ENCODE measurements at regions not wholly inside any gene's neighbourhood (a gene's known extent, or its start where the extent isn't known, plus 50 kb on each side); places are given as distances from the start of the nearest gene placed in this dataset.
"Not testable (repeated sequence)": the region's sequence is repeated elsewhere in the genome, so short reads cannot be mapped to it uniquely, and the experiment has no call there.

DNA sequence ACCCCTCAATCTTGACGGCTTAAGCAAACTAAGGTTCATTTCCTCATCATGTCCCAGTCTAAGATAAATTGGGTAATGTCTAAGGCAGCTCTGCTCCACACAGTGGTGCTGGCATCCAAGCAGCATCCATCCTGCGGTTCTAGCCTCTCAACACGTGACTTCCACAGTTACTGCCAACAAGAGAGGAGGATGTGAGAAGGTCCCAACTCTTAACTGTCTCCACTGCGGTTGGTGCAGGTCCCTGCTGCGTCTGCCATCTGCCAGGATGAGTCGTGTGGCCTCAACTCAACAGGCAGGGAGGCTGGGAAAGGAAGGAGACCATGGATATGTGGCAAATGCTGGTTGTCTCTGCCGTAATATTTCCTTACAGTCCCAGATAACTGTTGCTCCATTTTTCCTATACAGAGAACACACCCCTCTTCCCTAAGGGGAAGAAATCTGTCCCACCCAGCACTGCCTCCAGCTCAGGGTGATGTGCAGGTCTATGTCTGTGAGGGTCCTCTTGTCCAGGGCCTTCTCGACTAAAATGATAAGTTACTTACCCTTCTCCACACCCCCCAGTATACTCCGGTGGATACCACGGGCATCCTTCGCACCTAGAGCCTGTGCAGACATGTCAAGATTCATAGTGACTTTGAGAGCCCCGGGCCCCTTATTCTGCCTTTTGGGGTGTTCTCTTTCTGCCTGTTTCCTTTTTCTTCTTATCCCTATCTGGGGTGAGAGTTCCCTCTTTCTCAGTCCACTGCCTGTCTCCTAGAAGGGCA lies 64.7 kb downstream of the KCNJ18 start:
- no peak overlapping the region for H3K4me3 ChIP-seq (ENCODE audit: low read length)
- DNase-seq (ENCODE audit: low read depth), result no peak
- TF ChIP-seq, protein P1, sequence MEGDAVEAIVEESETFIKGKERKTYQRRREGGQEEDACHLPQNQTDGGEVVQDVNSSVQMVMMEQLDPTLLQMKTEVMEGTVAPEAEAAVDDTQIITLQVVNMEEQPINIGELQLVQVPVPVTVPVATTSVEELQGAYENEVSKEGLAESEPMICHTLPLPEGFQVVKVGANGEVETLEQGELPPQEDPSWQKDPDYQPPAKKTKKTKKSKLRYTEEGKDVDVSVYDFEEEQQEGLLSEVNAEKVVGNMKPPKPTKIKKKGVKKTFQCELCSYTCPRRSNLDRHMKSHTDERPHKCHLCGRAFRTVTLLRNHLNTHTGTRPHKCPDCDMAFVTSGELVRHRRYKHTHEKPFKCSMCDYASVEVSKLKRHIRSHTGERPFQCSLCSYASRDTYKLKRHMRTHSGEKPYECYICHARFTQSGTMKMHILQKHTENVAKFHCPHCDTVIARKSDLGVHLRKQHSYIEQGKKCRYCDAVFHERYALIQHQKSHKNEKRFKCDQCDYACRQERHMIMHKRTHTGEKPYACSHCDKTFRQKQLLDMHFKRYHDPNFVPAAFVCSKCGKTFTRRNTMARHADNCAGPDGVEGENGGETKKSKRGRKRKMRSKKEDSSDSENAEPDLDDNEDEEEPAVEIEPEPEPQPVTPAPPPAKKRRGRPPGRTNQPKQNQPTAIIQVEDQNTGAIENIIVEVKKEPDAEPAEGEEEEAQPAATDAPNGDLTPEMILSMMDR (conservative IDR thresholded peaks at IDR 0.05; ENCODE audit: low read depth, low read length), result no peak

DNA sequence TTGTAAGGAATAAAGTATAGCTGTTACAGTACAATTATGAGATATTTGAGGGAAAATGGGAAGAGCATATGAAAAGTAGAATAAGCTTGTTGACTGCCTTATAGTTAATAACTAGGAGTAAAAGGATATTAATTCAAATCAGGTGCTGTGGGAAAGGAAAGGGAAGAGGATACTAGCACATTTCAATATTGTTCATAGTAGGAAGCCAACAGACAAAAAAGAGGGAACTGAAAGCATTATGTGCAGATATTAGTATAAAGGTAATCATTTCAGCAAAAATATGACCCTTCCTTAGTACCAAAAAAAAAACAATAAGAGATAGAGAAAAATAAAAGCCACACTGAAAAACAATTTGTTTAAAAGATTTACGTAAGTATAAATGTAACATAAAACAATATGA lies 67.3 kb downstream of the KCNJ18 start:
- not testable (repeated sequence) for DNase-seq (ENCODE audit: low read depth); H3K4me3 ChIP-seq (ENCODE audit: low read length)

DNA sequence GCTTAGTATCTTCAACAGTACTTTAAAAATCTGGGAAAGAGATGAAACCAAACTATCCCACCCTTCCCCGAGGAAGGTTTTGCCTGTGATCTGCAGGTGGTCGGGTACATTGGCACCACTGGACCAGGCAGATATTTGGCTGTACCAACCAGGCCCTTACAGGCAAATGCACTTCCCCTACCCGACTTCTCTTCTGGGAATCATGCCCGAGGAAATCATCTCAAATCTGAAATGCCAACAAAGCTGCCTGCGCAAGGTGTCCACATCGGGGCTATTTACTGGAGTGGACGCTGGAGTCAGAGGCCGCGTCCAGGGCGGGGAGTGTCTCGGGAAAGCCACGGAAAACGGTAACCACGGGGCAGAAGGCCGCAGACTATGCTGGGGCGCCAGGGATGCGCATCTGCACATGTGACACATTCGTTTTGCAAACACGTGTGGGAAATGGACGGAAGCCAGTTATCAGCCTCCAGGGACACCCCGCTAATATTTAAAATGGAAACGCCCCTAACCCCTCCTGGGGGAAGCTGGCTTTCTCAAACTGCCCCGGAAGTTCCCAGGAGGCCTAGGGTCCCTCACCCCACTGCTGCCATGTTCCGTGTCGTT lies 71.5 kb downstream of the KCNJ18 start:
- not testable (repeated sequence) for DNase-seq (ENCODE audit: low read depth); H3K4me3 ChIP-seq (ENCODE audit: low read length)

DNA sequence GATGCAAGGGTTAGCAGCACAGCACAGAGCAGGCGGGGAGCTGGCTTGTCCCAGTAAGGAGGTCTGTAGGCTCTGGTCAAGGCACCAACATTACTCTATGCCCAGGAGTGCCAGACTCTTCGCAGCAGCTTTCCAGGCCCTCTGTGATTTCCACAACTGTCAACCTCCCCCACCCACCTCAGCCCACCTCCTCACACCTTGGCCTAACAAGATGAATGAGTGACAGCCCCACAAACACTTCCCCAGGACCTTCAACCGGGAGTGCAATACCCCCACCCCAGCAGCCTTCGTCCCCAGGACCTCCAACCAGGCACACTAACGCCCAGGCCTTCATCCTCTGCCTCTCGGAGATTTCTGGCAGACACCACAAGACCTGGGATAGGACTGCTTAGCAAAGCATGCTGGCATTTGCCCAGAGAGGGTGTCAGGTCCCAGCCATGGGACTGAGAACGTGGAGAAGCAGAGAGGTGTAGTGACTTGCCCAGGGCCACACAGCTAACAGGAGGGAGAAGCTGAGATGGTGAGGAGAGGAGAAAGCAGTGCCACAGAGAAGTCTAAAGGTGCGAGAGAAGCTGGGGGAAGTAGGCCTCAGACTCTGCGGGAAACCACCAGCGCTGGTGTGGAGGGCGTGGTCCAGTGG lies 73.4 kb downstream of the KCNJ18 start:
- DNase-seq (ENCODE audit: low read depth); H3K4me3 ChIP-seq (ENCODE audit: low read length): not testable (repeated sequence)

DNA sequence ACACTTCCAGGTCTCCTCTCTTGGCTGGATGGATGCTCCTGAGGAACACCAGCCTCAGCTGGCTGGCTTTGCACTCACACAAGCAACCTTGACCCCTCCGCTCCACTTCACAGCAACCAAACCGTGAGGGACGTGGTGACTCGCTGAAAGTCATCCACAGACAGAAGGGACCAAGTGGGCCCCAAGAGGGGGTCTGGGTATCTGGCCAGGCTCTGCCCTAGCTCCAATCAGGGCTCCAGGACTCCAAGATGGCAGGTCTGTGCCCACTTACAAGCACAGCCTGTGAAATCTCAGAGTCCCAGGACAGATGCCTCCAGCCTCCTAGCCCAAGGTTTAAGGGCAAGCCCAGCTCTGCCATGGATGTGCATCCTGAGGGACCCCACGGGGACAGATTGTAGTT lies 74.2 kb downstream of the KCNJ18 start:
- not testable (repeated sequence) for DNase-seq (ENCODE audit: low read depth); H3K4me3 ChIP-seq (ENCODE audit: low read length)

DNA sequence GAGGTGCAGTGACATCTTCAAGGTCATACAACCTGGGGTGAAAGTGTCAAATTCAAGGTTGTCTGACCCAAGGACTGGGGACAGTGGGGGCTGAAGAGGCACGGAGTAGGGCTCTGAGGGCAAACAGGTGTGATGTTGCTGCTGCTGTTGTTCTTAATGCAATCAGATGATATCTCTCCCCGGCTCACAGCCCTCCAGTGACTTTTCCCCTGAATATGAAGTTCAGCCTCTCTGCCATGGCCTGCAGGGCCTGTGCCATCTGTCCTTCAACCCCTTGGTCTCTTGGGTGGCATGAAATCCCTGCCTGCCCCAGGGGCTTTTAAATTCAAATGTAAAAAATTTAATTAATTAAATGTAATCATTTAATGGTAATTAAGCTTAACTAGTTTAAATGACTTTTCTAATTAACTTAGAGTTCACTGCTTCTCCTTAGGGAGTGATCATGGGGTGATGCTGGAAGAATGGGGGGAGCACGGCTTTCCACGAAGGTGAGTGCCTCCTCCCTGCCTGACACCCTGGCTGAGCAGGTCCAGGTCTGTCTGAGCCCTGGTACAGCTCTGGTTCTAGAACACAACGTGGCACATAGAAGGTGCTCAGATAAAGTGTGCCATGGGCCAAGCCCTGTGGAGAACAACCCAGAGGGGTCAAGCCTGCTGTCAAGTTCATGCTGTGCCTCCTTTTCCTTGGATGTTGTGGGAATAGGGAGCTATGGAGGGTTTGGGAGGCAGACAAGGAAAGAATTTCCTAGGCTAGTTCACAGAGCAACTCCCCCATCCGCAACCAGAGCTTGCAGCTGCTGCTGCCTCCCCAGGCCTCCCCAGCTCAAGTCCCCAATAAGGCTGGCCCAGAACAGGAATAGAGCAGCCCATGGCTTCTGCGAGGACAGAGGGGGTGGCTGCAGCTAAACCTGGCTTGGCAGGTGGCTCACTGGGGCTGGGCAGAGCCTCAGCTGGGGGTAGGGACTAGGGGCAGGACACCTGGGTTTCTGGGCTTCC lies 75.1 kb downstream of the KCNJ18 start:
- not testable (repeated sequence) for DNase-seq (ENCODE audit: low read depth); H3K4me3 ChIP-seq (ENCODE audit: low read length)

DNA sequence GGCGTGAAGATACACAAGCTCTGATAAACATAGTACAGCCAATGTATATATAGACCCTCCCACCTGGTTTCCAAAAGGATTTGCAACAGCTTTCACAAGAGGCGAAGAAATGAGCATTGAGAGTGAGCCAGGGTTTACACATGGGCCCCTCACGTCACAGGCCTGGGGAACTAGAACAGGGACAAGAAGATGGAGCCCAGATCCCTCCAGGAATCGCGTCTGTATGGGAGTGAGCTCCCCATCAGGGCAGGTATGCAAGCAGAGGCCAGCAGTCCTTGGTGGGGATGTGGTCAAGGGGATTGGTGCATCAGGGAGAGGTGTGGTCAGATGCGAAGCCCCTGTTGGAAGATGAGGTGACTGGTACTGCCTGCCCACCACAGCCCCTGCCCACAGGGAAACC lies 75.9 kb downstream of the KCNJ18 start:
- not testable (repeated sequence) for DNase-seq (ENCODE audit: low read depth); H3K4me3 ChIP-seq (ENCODE audit: low read length)

DNA sequence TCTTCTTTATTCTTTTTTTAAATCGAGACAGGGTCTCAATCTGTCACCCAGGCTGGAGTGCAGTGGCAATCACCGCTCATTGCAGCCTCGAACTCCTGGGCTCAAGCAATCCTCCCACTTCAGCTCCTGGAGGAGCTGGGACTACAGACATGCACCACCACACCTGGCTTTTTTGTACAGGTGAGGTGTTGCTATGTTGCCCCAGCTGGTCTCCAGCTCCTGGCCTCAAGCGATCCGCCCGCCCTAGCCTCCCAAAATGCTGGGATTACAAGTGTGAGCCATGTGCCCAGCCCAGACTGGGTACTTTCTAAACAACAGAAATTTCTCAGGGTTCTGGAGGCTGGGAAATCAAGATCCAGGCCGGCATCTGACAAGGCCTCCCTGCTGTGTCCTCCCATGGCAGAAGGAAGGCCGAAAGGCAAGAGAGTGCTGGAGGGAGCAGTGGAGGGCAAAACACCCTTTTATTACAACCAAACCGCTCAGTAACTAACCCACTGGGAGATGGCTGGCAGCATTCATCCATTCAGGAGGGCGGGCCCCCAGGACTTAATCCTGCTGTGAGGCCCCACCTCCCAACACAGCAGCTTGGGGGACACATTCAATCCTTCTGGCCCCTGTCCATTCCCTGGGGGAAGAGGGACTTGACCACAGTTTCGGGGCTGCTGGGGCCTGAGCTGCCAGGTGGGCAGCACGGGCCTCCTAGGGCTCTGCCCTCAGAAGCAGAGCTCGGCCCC lies 76.6 kb downstream of the KCNJ18 start:
- DNase-seq (ENCODE audit: low read depth); H3K4me3 ChIP-seq (ENCODE audit: low read length): not testable (repeated sequence)

DNA sequence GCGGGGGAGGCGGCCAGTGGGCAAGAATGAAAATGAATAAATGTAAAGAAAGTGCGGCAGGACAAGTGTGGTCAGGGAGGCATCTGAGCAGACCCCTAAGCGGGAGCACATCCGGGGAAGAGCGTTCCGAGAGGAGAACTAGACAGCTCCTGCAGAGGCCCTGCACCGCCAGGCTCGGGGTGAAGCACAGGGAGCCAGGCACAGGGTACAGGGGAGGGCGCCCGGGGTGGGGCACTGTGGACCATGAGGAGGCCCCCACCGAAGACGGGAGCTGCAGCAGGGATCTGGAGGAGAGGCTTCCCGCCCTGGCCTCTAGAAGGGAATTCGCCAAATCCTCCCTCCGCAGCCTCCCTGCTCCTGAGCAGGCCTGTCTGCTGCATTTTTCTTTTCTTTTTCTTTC lies 77.5 kb downstream of the KCNJ18 start:
- DNase-seq (ENCODE audit: low read depth); H3K4me3 ChIP-seq (ENCODE audit: low read length): not testable (repeated sequence)

DNA sequence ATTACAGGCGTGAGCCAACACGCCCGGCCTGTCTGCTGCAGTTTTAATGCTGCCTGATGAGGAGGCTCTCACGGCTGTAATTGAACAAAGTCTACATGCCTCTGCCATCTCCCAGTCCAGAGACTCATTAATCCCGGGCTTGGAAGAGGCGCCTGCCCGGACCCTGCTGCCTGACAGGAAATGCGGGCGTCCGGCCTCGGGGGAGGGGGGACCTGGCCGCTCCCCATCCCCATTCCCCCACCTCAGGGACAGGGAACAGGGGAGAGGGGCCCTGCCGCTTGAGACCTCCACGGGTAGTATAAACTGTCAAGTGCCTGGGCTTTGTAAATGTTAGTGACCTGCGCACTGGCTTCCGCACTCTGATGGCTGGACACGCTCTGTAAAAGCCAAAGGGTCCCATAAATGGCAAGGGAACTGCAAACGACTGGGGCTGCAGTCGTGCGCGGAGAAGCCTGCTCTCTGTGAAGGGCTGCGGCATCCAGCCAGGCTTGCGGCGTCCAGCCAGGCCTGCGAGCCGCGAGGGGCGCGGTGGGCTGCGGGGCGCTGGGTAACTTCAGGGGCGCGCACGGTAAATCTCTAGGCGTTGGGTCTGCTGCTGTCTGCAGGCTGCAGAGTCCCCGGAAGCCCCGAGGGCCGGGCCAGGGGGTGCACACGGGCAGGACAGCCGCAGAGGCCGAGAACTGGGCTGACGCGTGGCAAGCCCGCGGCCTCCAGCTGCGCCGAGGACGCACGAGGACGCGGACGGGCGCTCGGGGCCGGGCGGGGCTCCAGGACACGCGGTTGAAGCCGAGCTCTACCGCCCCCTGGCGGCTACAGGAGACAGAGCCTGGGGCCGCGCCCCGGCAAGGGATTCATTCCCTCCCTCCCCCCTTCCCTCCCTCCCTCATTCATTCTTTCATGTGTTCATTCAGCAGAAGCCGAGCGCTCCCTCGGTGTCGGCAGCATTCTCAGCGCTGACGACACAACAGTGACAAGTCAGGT lies 78.4 kb downstream of the KCNJ18 start:
- H3K4me3 ChIP-seq (ENCODE audit: low read length); DNase-seq (ENCODE audit: low read depth): not testable (repeated sequence)

DNA sequence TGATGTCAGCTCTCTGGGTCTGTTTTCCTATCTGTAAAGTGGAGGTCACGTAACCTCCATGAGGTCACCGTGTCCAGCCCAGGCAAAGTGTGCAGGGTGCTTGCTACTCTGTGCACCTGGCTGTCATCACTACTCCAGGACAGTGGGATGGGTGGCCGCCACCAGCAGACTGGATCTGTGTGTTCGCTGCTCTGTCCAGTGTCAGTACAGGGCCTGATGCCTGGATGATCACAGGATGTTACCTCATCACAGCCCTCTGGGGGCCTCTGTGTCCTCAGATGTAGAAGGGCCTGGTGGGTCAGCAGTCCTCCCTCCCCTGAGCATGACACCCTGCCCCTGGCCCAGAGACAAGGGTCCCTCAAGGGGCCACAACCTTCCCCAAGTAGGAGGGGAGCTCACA lies 80.0 kb downstream of the KCNJ18 start:
- no peak for DNase-seq (ENCODE audit: low read depth)
- H3K4me3 ChIP-seq (ENCODE audit: low read length), result no peak overlapping the region
- TF ChIP-seq, protein P1 (conservative IDR thresholded peaks at IDR 0.05; ENCODE audit: low read depth, low read length), result no peak

DNA sequence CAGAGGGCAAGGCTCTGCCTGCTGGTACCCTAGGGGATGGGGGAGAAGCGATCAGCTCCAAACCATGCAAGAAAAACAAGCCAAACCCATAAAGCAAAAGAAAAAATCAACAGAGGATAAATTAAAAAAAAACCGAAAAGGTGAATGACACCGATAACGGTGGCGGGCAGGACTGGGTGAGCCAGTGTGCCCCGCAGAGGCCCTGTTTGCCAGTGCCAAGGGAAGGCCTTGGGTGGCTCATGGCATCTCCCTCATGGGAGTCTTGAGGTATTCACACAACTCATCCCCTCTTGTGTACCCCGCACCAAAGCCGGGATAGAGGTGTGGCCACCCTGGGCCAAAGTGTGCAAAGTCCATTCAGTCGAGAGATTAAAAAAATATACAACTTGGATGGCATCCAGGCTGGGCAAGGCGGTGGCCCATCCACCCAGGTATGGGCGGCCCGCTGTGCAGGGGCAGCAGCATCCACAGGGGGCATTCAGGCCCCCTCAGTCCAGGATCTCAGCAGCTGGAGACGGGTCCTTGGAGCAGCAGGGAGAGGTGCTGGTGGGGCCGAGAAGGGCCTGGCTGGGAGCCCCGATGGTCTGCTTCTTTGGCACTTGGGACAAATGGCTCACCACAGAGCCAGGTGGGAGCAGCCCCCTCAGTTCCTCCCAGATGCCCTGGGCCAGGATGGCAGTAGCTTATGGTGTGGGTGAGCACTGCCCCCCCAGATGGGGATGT lies 80.8 kb downstream of the KCNJ18 start:
- H3K4me3 ChIP-seq (ENCODE audit: low read length); DNase-seq (ENCODE audit: low read depth): not testable (repeated sequence)

Data from retinal pigment epithelial cell (primary cell).